Astrocyte (in vitro differentiated cells and primary cell): ENCODE measurements at regions not wholly inside any gene's neighbourhood (a gene's known extent, or its start where the extent isn't known, plus 50 kb on each side); places are given as distances from the start of the nearest gene placed in this dataset.

ENCODE experiments used
- DNase-seq: peaks from one replicate; pipeline ENCODE4 v3.0.0-alpha.2; 2010; ENCODE audit warnings: low read depth
- FAIRE-seq: peaks from 2 replicates; lab custom pipeline; 2011; peaks lifted over from hg19 to GRCh38; lab: Jason Lieb, UNC
- H2AFZ ChIP-seq: 2 replicates; pipeline ENCODE4 v1.6.0; 2012; ENCODE audit warnings: low read depth, low read length, inconsistent platforms
- H3K27ac ChIP-seq: 2 replicates; pipeline ENCODE4 v1.5.1; 2011; ENCODE audit warnings: low read depth, low read length, inconsistent platforms
- H3K27me3 ChIP-seq: 2 replicates; pipeline ENCODE4 v1.6.0; 2011; ENCODE audit warnings: low read length, inconsistent platforms; ENCODE audit not compliant: insufficient read depth
- H3K36me3 ChIP-seq: 2 replicates; pipeline ENCODE4 v1.5.1; 2011; ENCODE audit warnings: low read length, inconsistent platforms; ENCODE audit not compliant: insufficient read depth
- H3K4me1 ChIP-seq: 2 replicates; pipeline ENCODE4 v1.5.1; 2011; ENCODE audit warnings: low read length, inconsistent platforms; ENCODE audit not compliant: insufficient read depth
- H3K4me2 ChIP-seq: 2 replicates; pipeline ENCODE4 v1.6.0; 2012; ENCODE audit warnings: low read length, inconsistent platforms
- H3K4me3 ChIP-seq: 2 replicates; pipeline ENCODE4 v1.5.1; 2011; ENCODE audit warnings: low read depth, mild to moderate bottlenecking, low read length, inconsistent platforms; ENCODE audit not compliant: insufficient read depth
- H3K79me2 ChIP-seq: 2 replicates; pipeline ENCODE4 v1.6.0; 2012; ENCODE audit warnings: mild to moderate bottlenecking, low read length, inconsistent platforms; ENCODE audit not compliant: insufficient read depth
- H3K9ac ChIP-seq: 2 replicates; pipeline ENCODE4 v1.6.0; 2012; ENCODE audit warnings: mild to moderate bottlenecking, low read length, inconsistent platforms
- H3K9me3 ChIP-seq: 2 replicates; pipeline ENCODE4 v1.5.1; 2012; ENCODE audit warnings: low read depth, mild to moderate bottlenecking, low read length, inconsistent platforms; ENCODE audit not compliant: insufficient read depth
- H4K20me1 ChIP-seq: 2 replicates; pipeline ENCODE4 v1.6.0; 2012; ENCODE audit warnings: low read length, inconsistent platforms; ENCODE audit not compliant: insufficient read depth
- H3K27ac Mint-ChIP-seq: one replicate; pipeline ENCODE4 v1.8.0; 2021; ENCODE audit warnings: mild to moderate bottlenecking, mixed read lengths; ENCODE audit not compliant: unreplicated experiment
- H3K27me3 Mint-ChIP-seq: one replicate; pipeline ENCODE4 v1.8.0; 2021; ENCODE audit warnings: low read depth, mixed read lengths; ENCODE audit not compliant: unreplicated experiment
- H3K36me3 Mint-ChIP-seq: one replicate; pipeline ENCODE4 v1.8.0; 2021; ENCODE audit warnings: low read depth, mixed read lengths; ENCODE audit not compliant: unreplicated experiment
- H3K4me1 Mint-ChIP-seq: one replicate; pipeline ENCODE4 v1.8.0; 2021; ENCODE audit warnings: low read depth, mixed read lengths; ENCODE audit not compliant: unreplicated experiment
- H3K4me3 Mint-ChIP-seq: one replicate; pipeline ENCODE4 v1.8.0; 2021; ENCODE audit warnings: mild to moderate bottlenecking, moderate library complexity, mixed read lengths; ENCODE audit not compliant: unreplicated experiment
- H3K9me3 Mint-ChIP-seq: one replicate; pipeline ENCODE4 v1.8.0; 2021; ENCODE audit warnings: mild to moderate bottlenecking, mixed read lengths; ENCODE audit not compliant: unreplicated experiment
- CTCF ChIP-seq: IDR thresholded peaks from 2 replicates; pipeline ENCODE4 v1.5.1; 2011; ENCODE audit warnings: low read depth, mild to moderate bottlenecking, inconsistent platforms, low read length, moderate library complexity; ENCODE audit not compliant: insufficient read depth
- EZH2 ChIP-seq: IDR thresholded peaks from 2 replicates; pipeline ENCODE4 v1.6.1; 2012; ENCODE audit warnings: mild to moderate bottlenecking, low read length, inconsistent platforms; ENCODE audit not compliant: insufficient read depth

- H3K4me3 ChIP-seq = no peak overlapping the region
- no peak overlapping the region for H3K4me3 Mint-ChIP-seq
- H3K27ac Mint-ChIP-seq = no peak overlapping the region
- H3K4me1 ChIP-seq = no peaks in the 10 kb centered on the region
- H3K36me3 Mint-ChIP-seq = no peaks in the 10 kb centered on the region
- H3K9me3 ChIP-seq = no peaks in the 10 kb centered on the region
- H3K27me3 Mint-ChIP-seq = peaks cover 49% of the 10 kb centered on the region
- no peak overlapping the region for H3K27ac ChIP-seq
- H2AFZ ChIP-seq = no peak overlapping the region
- H3K27me3 ChIP-seq = peaks cover 3% of the 10 kb centered on the region
- H3K79me2 ChIP-seq = no peaks in the 10 kb centered on the region
- TF ChIP-seq EZH2 (no peak), CTCF (no peak)
- no peaks in the 10 kb centered on the region for H3K36me3 ChIP-seq
- H3K4me2 ChIP-seq = no peak overlapping the region
- H4K20me1 ChIP-seq = no peaks in the 10 kb centered on the region
- H3K4me1 Mint-ChIP-seq = peaks cover 3% of the 10 kb centered on the region
- DNase-seq = no peak
- H3K9ac ChIP-seq = no peak overlapping the region
- H3K9me3 Mint-ChIP-seq = peaks cover 9% of the 10 kb centered on the region
- no peak for FAIRE-seq
Measured at GRCh38 chr3:193933451-193933850, 202.5 kb upstream of the HES1 start.

DNA sequence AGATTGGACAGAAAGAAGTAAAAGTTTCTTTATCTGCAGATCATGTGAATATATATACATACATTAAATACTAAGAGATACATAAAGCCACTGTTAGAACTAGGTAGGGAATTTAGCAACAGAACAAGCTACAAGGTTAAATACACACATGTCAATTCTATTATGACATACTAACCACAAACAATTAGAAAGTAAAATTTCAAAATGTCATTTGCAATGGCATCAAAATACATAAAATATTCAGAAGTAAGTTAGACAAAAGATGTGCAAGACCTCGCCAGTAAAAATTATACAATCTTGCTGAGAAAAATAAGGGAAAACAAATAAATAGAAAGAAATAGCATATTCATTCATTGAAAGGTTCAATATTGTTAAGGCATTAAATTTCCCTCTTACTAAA, 200.0 kb upstream of the HES1 start:
- Mint-ChIP-seq H3K27ac (no peak overlapping the region), H3K4me1 (no peaks in the 10 kb centered on the region), H3K36me3 (no peaks in the 10 kb centered on the region), H3K4me3 (no peak overlapping the region), H3K9me3 (peaks cover 9% of the 10 kb centered on the region), H3K27me3 (peaks cover 62% of the 10 kb centered on the region)
- H3K27ac ChIP-seq = no peak overlapping the region
- no peaks in the 10 kb centered on the region for H3K79me2 ChIP-seq
- H3K9ac ChIP-seq = no peak overlapping the region
- H2AFZ ChIP-seq = no peak overlapping the region
- H3K4me1 ChIP-seq = no peaks in the 10 kb centered on the region
- no peaks in the 10 kb centered on the region for H3K36me3 ChIP-seq
- H4K20me1 ChIP-seq = no peaks in the 10 kb centered on the region
- H3K4me3 ChIP-seq = no peak overlapping the region
- TF ChIP-seq CTCF (no peak), EZH2 (no peak)
- peaks cover 17% of the 10 kb centered on the region for H3K27me3 ChIP-seq
- FAIRE-seq = no peak
- no peaks in the 10 kb centered on the region for H3K9me3 ChIP-seq
- no peak for DNase-seq
- H3K4me2 ChIP-seq = no peak overlapping the region

GRCh38 chr3:193938613-193939012, 197.3 kb upstream of the HES1 start:
- H3K4me1 ChIP-seq = no peaks in the 10 kb centered on the region
- no peaks in the 10 kb centered on the region for H3K36me3 ChIP-seq
- no peak overlapping the region for H3K4me3 Mint-ChIP-seq
- FAIRE-seq (no peak), DNase-seq (no peak)
- H3K36me3 Mint-ChIP-seq = no peaks in the 10 kb centered on the region
- no peak overlapping the region for H2AFZ ChIP-seq
- H3K9ac ChIP-seq = no peak overlapping the region
- H3K9me3 Mint-ChIP-seq = peaks cover 7% of the 10 kb centered on the region
- TF ChIP-seq EZH2 (no peak), CTCF (no peak)
- H3K4me1 Mint-ChIP-seq = no peaks in the 10 kb centered on the region
- no peak overlapping the region for H3K4me3 ChIP-seq
- H3K79me2 ChIP-seq = no peaks in the 10 kb centered on the region
- H3K9me3 ChIP-seq = no peaks in the 10 kb centered on the region
- no peaks in the 10 kb centered on the region for H4K20me1 ChIP-seq
- peaks cover 24% of the 10 kb centered on the region for H3K27me3 ChIP-seq
- no peak overlapping the region for H3K4me2 ChIP-seq
- no peak overlapping the region for H3K27ac ChIP-seq
- peaks cover 75% of the 10 kb centered on the region for H3K27me3 Mint-ChIP-seq
- H3K27ac Mint-ChIP-seq = no peak overlapping the region
